Stomach smooth muscle (tissue), 2 donors: ENCODE measurements at regions not wholly inside any gene's neighbourhood (a gene's known extent, or its start where the extent isn't known, plus 50 kb on each side); places are given as distances from the start of the nearest gene placed in this dataset.

ENCODE experiments used
- H3K27ac ChIP-seq: one replicate; pipeline ENCODE4 v1.7.0; 2013; ENCODE audit warnings: mild to moderate bottlenecking, low read length, inconsistent platforms
- H3K27me3 ChIP-seq, 2 donors: one replicate each; pipeline ENCODE4 v1.7.0; 2013; ENCODE audit warnings: low read length in 2 of 2; ENCODE audit not compliant: insufficient read depth in 2 of 2, control insufficient read depth in 1 of 2
- H3K36me3 ChIP-seq, 2 donors: one replicate each; pipeline ENCODE4 v1.7.0; 2013; ENCODE audit warnings: low read length in 2 of 2; ENCODE audit not compliant: control insufficient read depth in 2 of 2, insufficient read depth in 2 of 2
- H3K4me1 ChIP-seq: one replicate; pipeline ENCODE4 v1.7.0; 2013; ENCODE audit warnings: low read length; ENCODE audit not compliant: control insufficient read depth, insufficient read depth
- H3K4me3 ChIP-seq, 2 donors: one replicate each; pipeline ENCODE4 v1.7.0; 2013; ENCODE audit warnings: low read length in 2 of 2
- H3K9ac ChIP-seq, 2 donors: one replicate each; pipeline ENCODE4 v1.7.0; 2013; ENCODE audit warnings: low read length in 2 of 2, mild to moderate bottlenecking in 1 of 2
- H3K9me3 ChIP-seq, 2 donors: one replicate each; pipeline ENCODE4 v1.7.0; 2013; ENCODE audit warnings: low read length in 2 of 2; ENCODE audit not compliant: control insufficient read depth in 2 of 2
- donor health status: healthy.
- donor health status: Pancreatic carcinoma.

DNA sequence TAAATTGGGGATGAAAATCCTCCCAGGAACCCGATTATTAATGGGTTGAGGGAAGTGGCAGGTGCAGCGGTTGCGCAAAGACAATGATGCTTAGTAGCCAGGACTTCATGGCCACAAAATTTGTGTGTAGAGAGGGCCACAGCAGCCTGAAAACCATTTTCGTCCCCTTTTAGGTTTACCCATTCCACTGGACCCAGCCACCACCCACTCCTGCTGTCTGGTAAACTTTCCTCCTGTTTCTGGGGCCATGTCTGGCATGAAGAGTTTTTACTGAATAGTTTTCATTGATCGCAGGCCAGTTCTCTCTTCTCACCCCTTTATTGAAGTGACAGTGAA is 69.5 kb upstream of the SYT13 start:
- Histone ChIP-seq H3K9ac (peak overlapping the region; percentile 72 to 73), H3K27ac (peak overlapping the region; percentile 55), H3K36me3 (no peaks in the 10 kb centered on the region), H3K4me1 (peaks cover 7% of the 10 kb centered on the region), H3K9me3 (no peaks in the 10 kb centered on the region), H3K4me3 (peak overlapping the region; percentile 83 to 93), H3K27me3 (peaks cover 2% of the 10 kb centered on the region in 2 donors)

DNA sequence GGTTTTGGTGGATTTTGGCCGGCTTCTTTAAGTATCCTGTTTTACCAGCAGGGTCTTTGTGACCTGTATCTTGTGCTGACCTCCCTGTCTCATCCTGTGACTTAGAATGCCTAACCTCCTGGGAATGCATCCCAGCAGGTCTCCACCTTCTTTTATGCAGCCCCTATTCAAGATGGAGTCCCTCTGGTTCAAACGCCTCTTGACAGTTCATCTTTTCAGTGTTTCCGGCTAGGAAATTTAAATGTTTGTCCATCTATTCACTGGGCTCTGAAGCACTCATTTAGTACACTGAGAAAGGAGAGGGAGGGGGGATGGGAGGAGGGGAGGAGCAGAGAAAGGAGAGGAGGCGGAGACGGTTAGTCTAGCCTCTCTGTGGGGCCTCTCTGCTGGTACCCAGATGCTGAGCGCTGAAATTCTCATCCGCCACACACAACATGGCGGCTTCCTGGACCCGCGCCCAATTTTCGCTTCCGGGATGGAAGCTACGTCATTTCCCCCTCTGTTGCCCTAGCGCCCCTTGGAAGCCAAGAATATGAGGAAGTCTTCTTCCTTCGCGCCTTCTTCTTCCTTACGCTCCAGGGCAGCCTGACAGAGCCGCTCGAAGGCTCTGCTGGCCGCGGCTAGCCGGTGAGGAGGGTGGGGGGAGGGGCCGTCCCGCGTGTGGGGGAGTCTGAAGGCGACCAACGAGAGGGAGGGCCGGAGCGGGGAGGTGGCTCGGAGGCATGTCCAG is 69.0 kb upstream of the SYT13 start:
- peaks cover 7% of the 10 kb centered on the region for H3K4me1 ChIP-seq
- H3K27ac ChIP-seq: peak overlapping the region; percentile 55
- H3K4me3 ChIP-seq: peak overlapping the region; percentile 83 to 93
- H3K9ac ChIP-seq: peak overlapping the region; percentile 72 to 73
- H3K27me3 ChIP-seq: peaks cover 2% of the 10 kb centered on the region in 2 donors
- no peaks in the 10 kb centered on the region for H3K36me3 ChIP-seq
- H3K9me3 ChIP-seq: no peaks in the 10 kb centered on the region

DNA sequence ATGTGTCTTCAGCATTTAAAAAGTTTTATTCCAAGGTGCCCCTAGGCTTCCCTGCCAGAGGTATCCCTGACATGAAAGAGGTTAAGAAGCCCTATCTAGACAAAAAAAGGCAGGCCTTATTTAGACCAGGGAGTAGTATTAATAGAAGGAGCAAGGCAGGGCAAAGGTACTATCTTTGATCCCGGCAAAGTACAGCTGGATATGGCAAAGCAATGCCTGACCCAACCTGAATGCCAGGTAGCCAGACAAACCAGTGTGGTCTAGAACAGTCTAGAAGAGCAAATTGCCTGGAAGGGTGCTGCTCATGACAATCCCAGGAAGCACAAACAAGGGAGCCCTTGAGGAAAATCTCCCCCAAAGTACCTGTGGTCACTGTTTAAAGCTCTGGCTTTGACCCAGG is 62.6 kb upstream of the SYT13 start:
- H3K27me3 ChIP-seq: peaks cover 2 to 7% of the 10 kb centered on the region in 2 donors
- H3K9me3 ChIP-seq: no peaks in the 10 kb centered on the region
- no peak overlapping the region for H3K27ac ChIP-seq
- no peaks in the 10 kb centered on the region for H3K36me3 ChIP-seq
- H3K4me3 ChIP-seq: no peak overlapping the region
- H3K4me1 ChIP-seq: no peaks in the 10 kb centered on the region
- no peak overlapping the region for H3K9ac ChIP-seq

DNA sequence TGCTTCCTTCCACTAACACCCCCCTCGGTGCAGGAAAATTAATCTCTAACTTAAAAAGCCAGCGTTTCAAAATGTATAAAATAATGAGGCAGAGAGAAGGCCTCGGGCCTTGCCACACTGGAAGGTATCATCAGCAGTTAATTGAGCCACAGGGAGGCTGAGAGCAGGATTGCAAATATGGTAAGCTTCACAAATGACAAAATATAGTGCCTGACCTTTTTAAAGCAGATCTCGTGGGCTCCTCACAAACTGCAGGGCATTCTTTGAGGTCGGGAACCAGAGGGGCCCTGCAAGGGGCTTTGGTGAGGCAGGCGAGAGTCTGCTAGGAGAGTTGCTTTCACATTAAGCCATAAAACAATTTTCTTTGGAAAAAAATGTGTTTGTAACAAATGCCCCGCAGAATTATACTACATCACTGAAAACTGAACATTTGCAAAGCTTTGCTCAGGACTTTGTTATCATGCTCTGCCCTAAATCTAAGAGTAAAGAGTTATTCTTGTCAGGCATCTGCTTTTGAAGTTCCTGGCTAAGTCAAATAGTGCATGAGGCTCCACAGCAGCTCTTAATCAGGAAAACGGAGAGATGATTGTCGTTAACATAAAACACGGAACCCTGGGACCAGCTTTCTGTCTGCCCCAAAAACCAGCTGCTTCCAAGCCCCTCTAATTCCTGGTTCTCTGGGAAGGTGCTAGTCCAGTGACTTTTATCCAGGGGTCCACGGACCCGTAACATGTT is 61.4 kb upstream of the SYT13 start:
- H3K9me3 ChIP-seq: no peaks in the 10 kb centered on the region
- H3K36me3 ChIP-seq: no peaks in the 10 kb centered on the region
- H3K27ac ChIP-seq: no peak overlapping the region
- H3K4me1 ChIP-seq: no peaks in the 10 kb centered on the region
- H3K27me3 ChIP-seq: peaks cover 0 to 7% of the 10 kb centered on the region in 2 donors
- no peak overlapping the region for H3K9ac ChIP-seq
- no peak overlapping the region for H3K4me3 ChIP-seq

DNA sequence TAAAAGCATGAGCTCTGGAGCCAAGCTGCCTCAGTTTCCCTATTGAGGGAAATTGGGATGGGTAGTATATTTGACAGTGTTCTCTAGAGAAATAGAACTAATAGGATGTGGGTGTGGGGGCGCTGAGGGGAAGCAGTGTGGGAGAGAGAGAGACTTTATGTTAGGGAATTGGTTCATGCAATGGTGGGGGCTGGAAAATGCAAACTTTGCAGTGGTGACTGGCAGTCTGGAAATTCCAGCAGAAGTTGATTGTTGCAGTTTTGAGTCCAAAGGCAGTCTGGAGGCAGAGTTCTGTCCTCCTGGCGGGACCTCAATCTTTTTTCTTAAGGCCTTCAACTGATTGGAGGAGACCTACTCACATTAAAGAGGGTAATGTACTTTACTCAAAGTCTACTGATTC is 59.4 kb upstream of the SYT13 start:
- Histone ChIP-seq H3K27ac (no peak overlapping the region), H3K4me3 (no peak overlapping the region), H3K9ac (no peak overlapping the region), H3K9me3 (no peaks in the 10 kb centered on the region), H3K27me3 (peaks cover 2 to 5% of the 10 kb centered on the region in 2 donors), H3K4me1 (peaks cover under 1% of the 10 kb centered on the region), H3K36me3 (no peaks in the 10 kb centered on the region)

DNA sequence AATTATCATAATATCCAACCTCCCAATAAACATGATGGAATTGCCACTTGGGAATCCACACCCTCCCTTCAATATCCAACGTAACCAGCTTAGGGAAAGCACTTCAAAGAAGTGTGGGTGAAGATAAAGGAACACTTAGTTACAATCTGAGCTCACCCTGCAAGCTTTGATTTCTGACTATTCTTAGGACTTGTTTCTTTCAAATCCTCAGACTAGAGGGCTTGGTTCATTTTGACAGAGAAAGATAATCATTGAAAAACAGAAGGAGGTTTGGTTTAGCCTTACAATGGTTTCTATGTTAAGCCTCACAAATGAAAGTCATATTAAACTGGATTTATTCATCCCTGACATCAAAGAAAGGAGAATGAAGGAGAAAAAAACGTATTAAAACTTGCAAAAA is 57.9 kb upstream of the SYT13 start:
- Histone ChIP-seq H3K9ac (no peak overlapping the region), H3K36me3 (no peaks in the 10 kb centered on the region), H3K9me3 (no peaks in the 10 kb centered on the region)

DNA sequence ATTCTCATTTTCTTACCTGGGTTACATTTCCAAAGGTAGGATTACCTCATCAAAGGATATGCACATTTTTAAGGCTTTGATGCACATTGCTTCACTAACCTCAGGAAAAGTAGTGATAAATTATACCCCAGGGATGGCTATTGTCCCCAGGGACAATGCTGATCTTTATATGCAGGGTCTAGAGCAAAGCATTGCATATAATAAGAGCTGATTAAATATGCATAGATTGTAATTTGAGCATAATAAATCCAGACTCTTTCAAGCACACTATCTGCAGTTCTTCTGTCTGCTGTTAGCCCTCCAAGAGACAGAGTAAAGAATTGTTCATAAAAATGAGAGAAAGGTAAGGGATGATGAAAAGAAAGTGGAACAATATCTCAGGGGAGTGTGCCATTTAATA is 57.3 kb upstream of the SYT13 start:
- Histone ChIP-seq H3K4me3 (no peak overlapping the region), H3K9me3 (no peaks in the 10 kb centered on the region), H3K27me3 (peaks cover 8 to 11% of the 10 kb centered on the region in 2 donors)

More for the DNA sequence above, 57.9 kb upstream of the SYT13 start:
- H3K27me3 ChIP-seq: peaks cover 6% of the 10 kb centered on the region in 2 donors
- H3K4me3 ChIP-seq: no peak overlapping the region
- no peak overlapping the region for H3K27ac ChIP-seq
- peaks cover 6% of the 10 kb centered on the region for H3K4me1 ChIP-seq

DNA sequence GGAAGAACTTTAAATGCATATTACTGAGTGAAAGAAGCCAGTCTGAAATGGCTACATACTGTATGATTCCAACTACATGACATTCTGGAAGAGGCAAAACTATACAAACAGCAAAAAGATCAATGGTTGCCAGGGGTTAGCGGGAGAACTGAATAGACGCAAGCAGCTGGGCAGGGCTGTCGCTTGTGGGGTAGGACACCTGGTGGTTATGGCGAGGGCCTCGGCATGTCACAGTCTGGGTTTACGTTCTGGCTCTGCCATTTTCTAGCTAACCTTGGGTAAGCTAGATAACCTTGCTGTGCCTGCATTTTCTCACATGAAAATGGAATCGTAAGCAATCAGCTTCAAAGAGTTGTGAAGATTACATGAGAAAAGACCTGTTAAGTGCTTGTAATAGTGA is 55.2 kb upstream of the SYT13 start:
- no peak overlapping the region for H3K9ac ChIP-seq
- H3K27me3 ChIP-seq: peaks cover 8 to 11% of the 10 kb centered on the region in 2 donors
- H3K36me3 ChIP-seq: no peaks in the 10 kb centered on the region

More for the DNA sequence above, 57.3 kb upstream of the SYT13 start:
- H3K27ac ChIP-seq: no peak overlapping the region
- peaks cover 6% of the 10 kb centered on the region for H3K4me1 ChIP-seq
- H3K36me3 ChIP-seq: no peaks in the 10 kb centered on the region
- no peak overlapping the region for H3K9ac ChIP-seq

DNA sequence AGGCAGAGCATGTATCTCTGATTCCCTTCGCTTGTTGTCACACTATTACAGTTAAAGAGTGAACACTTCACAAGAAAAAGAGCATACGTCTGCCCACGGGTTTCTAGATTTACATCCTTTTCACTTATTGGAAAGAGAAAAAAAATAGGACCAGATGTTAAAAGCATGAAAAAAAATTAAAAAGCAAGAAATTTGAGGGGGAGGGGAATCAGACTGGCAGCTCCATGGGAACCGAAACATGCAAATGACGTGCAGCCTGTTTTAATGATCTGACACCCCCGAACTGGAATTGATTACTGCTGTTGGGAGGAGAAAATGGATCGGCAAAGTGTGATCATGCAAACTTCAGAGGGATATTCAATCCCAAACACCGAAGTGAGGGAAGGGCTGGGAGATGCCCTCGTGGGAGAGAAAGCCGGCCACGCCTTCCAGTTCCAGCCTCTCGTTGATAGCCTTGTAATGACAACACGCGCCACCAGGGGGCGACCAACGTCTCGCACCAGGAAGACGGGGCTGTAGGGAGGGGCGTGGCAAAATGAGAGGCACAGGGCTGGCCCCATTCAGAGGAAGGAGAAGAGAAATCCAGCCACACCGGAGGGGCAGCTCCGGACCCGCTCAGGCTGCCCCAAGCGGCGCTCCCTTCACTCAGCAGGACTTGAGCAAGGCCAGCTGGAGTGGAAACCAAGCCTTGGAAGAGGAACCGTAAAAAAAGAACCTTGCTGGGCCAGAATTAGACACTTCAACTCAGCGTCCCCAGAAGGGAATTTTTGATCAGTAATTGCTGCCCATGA is 53.8 kb upstream of the SYT13 start:
- Histone ChIP-seq H3K9me3 (no peaks in the 10 kb centered on the region), H3K4me3 (peak overlapping the region; percentile 21 to 58), H3K9ac (no peak overlapping the region), H3K4me1 (peaks cover 6% of the 10 kb centered on the region), H3K36me3 (no peaks in the 10 kb centered on the region), H3K27ac (no peak overlapping the region), H3K27me3 (peaks cover 3 to 11% of the 10 kb centered on the region in 2 donors)

More for the DNA sequence above, 55.2 kb upstream of the SYT13 start:
- H3K4me1 ChIP-seq: peaks cover 6% of the 10 kb centered on the region
- no peak overlapping the region for H3K4me3 ChIP-seq
- no peaks in the 10 kb centered on the region for H3K9me3 ChIP-seq
- H3K27ac ChIP-seq: no peak overlapping the region

DNA sequence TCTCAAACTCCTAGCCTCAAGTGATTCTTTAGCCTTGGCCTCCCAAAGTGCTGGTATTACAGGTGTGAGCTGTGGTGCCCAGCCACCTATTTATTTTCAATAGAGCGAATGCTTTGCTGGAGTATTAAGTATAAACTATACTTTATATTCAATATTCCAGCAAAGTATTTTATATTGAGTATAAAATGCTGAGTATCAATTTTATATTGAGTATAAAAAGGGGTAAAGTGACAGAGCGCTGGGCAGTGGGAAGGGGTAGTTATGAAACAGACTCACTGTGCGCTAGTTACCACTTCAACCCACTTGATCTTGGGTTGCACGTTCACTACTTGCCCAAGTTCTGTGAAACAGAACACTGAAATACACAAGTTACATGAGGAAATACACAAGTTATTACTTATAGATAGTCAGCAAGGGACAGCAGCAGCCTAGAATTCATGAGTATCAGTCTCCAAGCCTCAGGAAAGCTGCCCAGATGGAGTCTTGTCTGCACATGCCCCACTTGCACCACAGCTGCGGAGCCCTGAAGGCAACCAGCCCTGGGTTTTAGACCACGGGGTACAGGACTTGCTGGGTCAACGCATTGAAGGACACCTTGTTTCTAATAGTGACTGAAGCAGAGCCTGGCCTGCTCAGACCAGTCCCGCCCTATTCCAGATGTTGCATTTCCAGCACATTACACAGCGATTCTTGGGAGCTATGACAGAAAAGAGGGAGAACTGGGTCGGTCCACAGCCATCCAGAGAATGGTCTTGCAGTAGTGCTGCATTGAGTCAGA is 51.6 kb upstream of the SYT13 start:
- Histone ChIP-seq H3K4me1 (peaks cover 10% of the 10 kb centered on the region), H3K27ac (no peak overlapping the region), H3K9me3 (no peaks in the 10 kb centered on the region), H3K4me3 (no peak overlapping the region), H3K27me3 (peaks cover 3 to 11% of the 10 kb centered on the region in 2 donors), H3K36me3 (no peaks in the 10 kb centered on the region), H3K9ac (no peak overlapping the region)
